PFSK-1 (cell line): ENCODE measurements at regions not wholly inside any gene's neighbourhood (a gene's known extent, or its start where the extent isn't known, plus 50 kb on each side); places are given as distances from the start of the nearest gene placed in this dataset.

ENCODE experiments used
- FOXP2 ChIP-seq: optimal IDR thresholded peaks from 2 replicates; pipeline ENCODE3; 2011; ENCODE audit warnings: borderline replicate concordance, control low read depth, inconsistent platforms; ENCODE audit not compliant: insufficient read depth; ENCODE audit errors: extremely low read length, extremely low read depth
- POLR2AphosphoS5 ChIP-seq: IDR thresholded peaks from 2 replicates; pipeline ENCODE4 v1.6.1; 2012; ENCODE audit warnings: low read depth, mild to moderate bottlenecking, control low read depth, low read length, moderate library complexity
- REST ChIP-seq, 2 experiments: IDR thresholded peaks; 2 replicates each; pipeline versions ENCODE4 v1.6.1 to v1.8.0; 2011 to 2012; ENCODE audit warnings: low read depth in 2 of 2, low read length in 2 of 2, control low read depth in 1 of 2, inconsistent platforms in 1 of 2, mild to moderate bottlenecking in 1 of 2, moderate library complexity in 1 of 2; ENCODE audit not compliant: insufficient read depth in 1 of 2
- SIN3A ChIP-seq: IDR thresholded peaks from 2 replicates; pipeline ENCODE4 v1.6.1; 2012; ENCODE audit warnings: mild to moderate bottlenecking, low read length, moderate library complexity, borderline replicate concordance; ENCODE audit not compliant: insufficient read depth
- TAF1 ChIP-seq: IDR thresholded peaks from 2 replicates; pipeline ENCODE4 v1.6.1; 2012; ENCODE audit warnings: low read length, control low read depth, borderline replicate concordance; ENCODE audit not compliant: insufficient read depth

- TF ChIP-seq REST (IDR thresholded peaks at IDR 0.05; ENCODE audit: insufficient read depth in 1 of 2, low read depth in 2 of 2, low read length in 2 of 2) (no peak), POLR2AphosphoS5 (no peak), TAF1 (no peak), SIN3A (no peak), FOXP2 (no peak)
Observed at GRCh38 chr12:97784904-97785303, 322.3 kb downstream of the RMST start.
